ENCODE measurements at regions not wholly inside any gene's neighbourhood (a gene's known extent, or its start where the extent isn't known, plus 50 kb on each side); places are given as distances from the start of the nearest gene placed in this dataset.
A peak's percentile ranks its signal among the peaks of the same experiment; 100 is the strongest.
"Not testable (repeated sequence)": the region's sequence is repeated elsewhere in the genome, so short reads cannot be mapped to it uniquely, and the experiment has no call there.

GRCh38 chr14:89673512-89674225 is 256.6 kb upstream of the FOXN3 start:
- Mint-ChIP-seq H3K27me3 (no peaks in the 10 kb centered on the region), H3K4me1 (ENCODE audit: unreplicated experiment) (peaks cover 20% of the 10 kb centered on the region)
- DNase-seq (ENCODE audit: extremely low spot score, unreplicated experiment): no peak

GRCh38 chr14:89672636-89673511 is 255.8 kb upstream of the FOXN3 start:
- no peak for TF ChIP-seq CTCF (conservative IDR thresholded peaks at IDR 0.05)
- no peaks in the 10 kb centered on the region for H3K27me3 Mint-ChIP-seq
- H3K4me3 Mint-ChIP-seq: peak overlapping the region; percentile 38
- H3K27ac Mint-ChIP-seq: peak overlapping the region; percentile 77
- H3K4me1 Mint-ChIP-seq (ENCODE audit: unreplicated experiment): peaks cover 27% of the 10 kb centered on the region
- H3K9me3 Mint-ChIP-seq: no peaks in the 10 kb centered on the region
- no peaks in the 10 kb centered on the region for H3K36me3 Mint-ChIP-seq
- no peak for DNase-seq (ENCODE audit: extremely low spot score, unreplicated experiment)

More at GRCh38 chr14:89673512-89674225, 256.6 kb upstream of the FOXN3 start:
- Mint-ChIP-seq H3K9me3 (no peaks in the 10 kb centered on the region), H3K36me3 (no peaks in the 10 kb centered on the region), H3K27ac (no peak overlapping the region), H3K4me3 (no peak overlapping the region)
- TF ChIP-seq CTCF (conservative IDR thresholded peaks at IDR 0.05): no peak

GRCh38 chr14:89669193-89669592 is 252.2 kb upstream of the FOXN3 start:
- H3K9me3 Mint-ChIP-seq: peaks cover 12% of the 10 kb centered on the region
- H3K36me3 Mint-ChIP-seq: peaks cover 3% of the 10 kb centered on the region
- H3K4me3 Mint-ChIP-seq: no peak overlapping the region
- H3K4me1 Mint-ChIP-seq (ENCODE audit: unreplicated experiment): peaks cover 23% of the 10 kb centered on the region
- H3K27me3 Mint-ChIP-seq: no peaks in the 10 kb centered on the region
- no peak for DNase-seq (ENCODE audit: extremely low spot score, unreplicated experiment)
- no peak overlapping the region for H3K27ac Mint-ChIP-seq
- no peak for TF ChIP-seq CTCF (conservative IDR thresholded peaks at IDR 0.05)

- Mint-ChIP-seq H3K27me3 (no peaks in the 10 kb centered on the region), H3K9me3 (peaks cover 13% of the 10 kb centered on the region), H3K36me3 (peaks cover 3% of the 10 kb centered on the region), H3K27ac (no peak overlapping the region), H3K4me3 (peak overlapping the region; percentile 38), H3K4me1 (ENCODE audit: unreplicated experiment) (peaks cover 19% of the 10 kb centered on the region)
- no peak for DNase-seq (ENCODE audit: extremely low spot score, unreplicated experiment)
- no peak for TF ChIP-seq CTCF (conservative IDR thresholded peaks at IDR 0.05)
These were observed 250.9 kb upstream of the FOXN3 start for GRCh38 chr14:89667983-89668382.

GRCh38 chr14:89665300-89666081 is 248.5 kb upstream of the FOXN3 start:
- H3K27me3 Mint-ChIP-seq: not testable (repeated sequence)

More at GRCh38 chr14:89665300-89666081, 248.5 kb upstream of the FOXN3 start:
- not testable (repeated sequence) for H3K36me3 Mint-ChIP-seq; H3K4me3 Mint-ChIP-seq; H3K27ac Mint-ChIP-seq; DNase-seq (ENCODE audit: extremely low spot score, unreplicated experiment)
- H3K4me1 Mint-ChIP-seq (ENCODE audit: unreplicated experiment): peaks cover 12% of the 10 kb centered on the region
- peaks cover 19% of the 10 kb centered on the region for H3K9me3 Mint-ChIP-seq
